ENCODE measurements at regions not wholly inside any gene's neighbourhood (a gene's known extent, or its start where the extent isn't known, plus 50 kb on each side); places are given as distances from the start of the nearest gene placed in this dataset.

- Mint-ChIP-seq H3K27ac (no peak overlapping the region), H3K9me3 (no peaks in the 10 kb centered on the region), H3K4me1 (peaks cover 5 to 61% (median 13%) of the 10 kb centered on the region in 7 donors), H3K27me3 (no peaks in the 10 kb centered on the region), H3K36me3 (peaks cover 0 to 2% (median 0%) of the 10 kb centered on the region in 5 donors), H3K4me3 (no peak overlapping the region)
- Histone ChIP-seq H3K4me3 (ENCODE audit: low read length) (no peak overlapping the region), H3K27ac (ENCODE audit: low read depth, low read length) (no peak overlapping the region), H3K27me3 (ENCODE audit: control insufficient read depth in 2 of 2, insufficient read depth in 2 of 2, low read length in 2 of 2) (no peaks in the 10 kb centered on the region), H3K9me3 (ENCODE audit: control insufficient read depth in 2 of 3, low read length in 3 of 3) (no peaks in the 10 kb centered on the region), H3K4me1 (ENCODE audit: control insufficient read depth in 2 of 2, insufficient read depth in 2 of 2, low read length in 2 of 2) (no peaks in the 10 kb centered on the region), H3K36me3 (ENCODE audit: control insufficient read depth in 2 of 3, insufficient read depth in 3 of 3, low read length in 3 of 3) (no peaks in the 10 kb centered on the region)
- intact Hi-C loops (cut with micrococcal nuclease): no loop called here
- ATAC-seq (no peak), DNase-seq (no peak)
- ChIA-PET POLR2A (no interaction called here), CTCF (no interaction called here)
These were observed 99.1 kb upstream of the ENPP6 start for GRCh38 chr4:184316821-184317220.

DNA sequence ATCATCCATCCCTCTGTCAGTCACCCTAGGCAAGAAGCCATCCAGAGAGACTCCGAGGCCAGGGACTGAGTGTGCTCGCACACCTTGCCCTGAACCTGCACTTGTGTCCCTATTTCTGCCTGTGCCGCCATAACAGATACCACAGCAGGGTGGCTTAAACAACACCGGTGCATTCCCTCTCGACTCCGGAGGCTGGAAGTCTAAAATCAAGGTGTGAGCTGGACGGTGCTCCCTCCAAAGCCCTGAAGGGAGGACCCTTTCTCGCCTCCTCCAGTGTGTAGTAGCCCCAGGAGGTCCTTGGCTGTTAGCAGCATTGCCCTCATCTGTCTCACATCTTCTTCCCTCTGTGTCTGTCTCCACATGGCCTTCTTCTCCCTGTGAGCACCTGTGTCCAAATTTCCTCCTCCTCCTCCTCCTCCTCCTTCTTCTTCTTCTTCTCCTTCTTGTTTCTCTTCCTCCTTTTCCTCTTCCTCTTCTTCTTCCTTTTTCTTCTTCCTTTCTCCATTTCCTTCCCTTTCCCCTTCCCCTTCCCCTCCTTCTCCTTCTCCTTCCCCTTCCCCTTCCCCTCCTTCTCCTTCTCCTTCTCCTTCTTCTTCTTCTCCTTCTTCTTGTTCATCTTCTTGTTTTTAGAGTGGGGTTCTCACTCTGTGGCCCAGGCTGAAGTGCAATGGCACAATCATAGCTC is 98.1 kb upstream of the ENPP6 start:
- ChIA-PET POLR2A (interaction anchor here (0.5 kb wide), 1 partner anchor 26 kb away, joined by 3 read pairs; no protein-coding TSS in a partner anchor), CTCF (no interaction called here)

GRCh38 chr4:184313702-184314659 is 96.3 kb upstream of the ENPP6 start:
- peaks cover 20 to 74% (median 28%) of the 10 kb centered on the region in 7 donors for H3K4me1 Mint-ChIP-seq
- Histone ChIP-seq H3K27me3 (ENCODE audit: control insufficient read depth in 2 of 2, insufficient read depth in 2 of 2, low read length in 2 of 2) (no peaks in the 10 kb centered on the region), H3K4me1 (ENCODE audit: control insufficient read depth in 2 of 2, insufficient read depth in 2 of 2, low read length in 2 of 2) (peaks cover 6 to 15% of the 10 kb centered on the region in 2 donors), H3K36me3 (ENCODE audit: control insufficient read depth in 2 of 3, insufficient read depth in 3 of 3, low read length in 3 of 3) (no peaks in the 10 kb centered on the region), H3K9me3 (ENCODE audit: control insufficient read depth in 2 of 3, low read length in 3 of 3) (no peaks in the 10 kb centered on the region), H3K27ac (ENCODE audit: low read depth, low read length) (no peak overlapping the region), H3K4me3 (ENCODE audit: low read length) (no peak overlapping the region)
- ATAC-seq: peak; percentile 72
- H3K9me3 Mint-ChIP-seq: peaks cover 0 to 2% (median 0%) of the 10 kb centered on the region in 11 donors
- H3K27me3 Mint-ChIP-seq: no peaks in the 10 kb centered on the region
- POLR2A ChIA-PET: no interaction called here
- DNase-seq: no peak
- H3K4me3 Mint-ChIP-seq: peak overlapping the region in 1 of 10 donors; percentile 42
- H3K36me3 Mint-ChIP-seq: peaks cover 0 to 2% (median 0%) of the 10 kb centered on the region in 5 donors
- CTCF ChIA-PET: interaction anchor here (0.6 kb wide), 1 partner anchor 248 kb away, joined by 3 read pairs; no protein-coding TSS in a partner anchor
- intact Hi-C loops (cut with micrococcal nuclease): loop anchor here in 1 of 2 donors (5.0 kb wide), 1 partner anchor 68 kb away; no protein-coding TSS in a partner anchor
- peak overlapping the region in 3 of 9 donors; percentile 34 to 64 (median 35) for H3K27ac Mint-ChIP-seq

More for the DNA sequence above, 98.1 kb upstream of the ENPP6 start:
- Mint-ChIP-seq H3K36me3 (peaks cover 0 to 2% (median 0%) of the 10 kb centered on the region in 5 donors), H3K4me1 (peaks cover 7 to 71% (median 22%) of the 10 kb centered on the region in 7 donors), H3K4me3 (no peak overlapping the region), H3K9me3 (peaks cover 0 to 2% (median 0%) of the 10 kb centered on the region in 11 donors), H3K27ac (peak overlapping the region in 1 of 9 donors; percentile 21), H3K27me3 (no peaks in the 10 kb centered on the region)
- intact Hi-C loops (cut with micrococcal nuclease): no loop called here
- no peaks in the 10 kb centered on the region for H3K36me3 ChIP-seq (ENCODE audit: control insufficient read depth in 2 of 3, insufficient read depth in 3 of 3, low read length in 3 of 3)
- H3K9me3 ChIP-seq (ENCODE audit: control insufficient read depth in 2 of 3, low read length in 3 of 3): no peaks in the 10 kb centered on the region
- no peak overlapping the region for H3K27ac ChIP-seq (ENCODE audit: low read depth, low read length)
- H3K4me1 ChIP-seq (ENCODE audit: control insufficient read depth in 2 of 2, insufficient read depth in 2 of 2, low read length in 2 of 2): no peaks in the 10 kb centered on the region
- H3K27me3 ChIP-seq (ENCODE audit: control insufficient read depth in 2 of 2, insufficient read depth in 2 of 2, low read length in 2 of 2): no peaks in the 10 kb centered on the region
- H3K4me3 ChIP-seq (ENCODE audit: low read length): no peak overlapping the region
- no peak for DNase-seq
- no peak for ATAC-seq

GRCh38 chr4:184313058-184313581 is 95.4 kb upstream of the ENPP6 start:
- CTCF ChIA-PET: no interaction called here

GRCh38 chr4:184312126-184312525 is 94.5 kb upstream of the ENPP6 start:
- H3K9me3 Mint-ChIP-seq: peaks cover 0 to 2% (median 0%) of the 10 kb centered on the region in 11 donors
- DNase-seq: no peak
- POLR2A ChIA-PET: no interaction called here
- H3K36me3 ChIP-seq (ENCODE audit: control insufficient read depth in 2 of 3, insufficient read depth in 3 of 3, low read length in 3 of 3): no peaks in the 10 kb centered on the region
- no peak overlapping the region for H3K27ac ChIP-seq (ENCODE audit: low read depth, low read length)
- peaks cover 22 to 69% (median 29%) of the 10 kb centered on the region in 7 donors for H3K4me1 Mint-ChIP-seq
- no peaks in the 10 kb centered on the region for H3K27me3 Mint-ChIP-seq
- intact Hi-C loops (cut with micrococcal nuclease): loop anchor here in 1 of 2 donors (5.0 kb wide), 1 partner anchor 70 kb away; no protein-coding TSS in a partner anchor
- H3K36me3 Mint-ChIP-seq: peaks cover 0 to 2% (median 0%) of the 10 kb centered on the region in 5 donors
- H3K9me3 ChIP-seq (ENCODE audit: control insufficient read depth in 2 of 3, low read length in 3 of 3): no peaks in the 10 kb centered on the region
- H3K4me3 ChIP-seq (ENCODE audit: low read length): no peak overlapping the region
- peaks cover 6 to 15% of the 10 kb centered on the region in 2 donors for H3K4me1 ChIP-seq (ENCODE audit: control insufficient read depth in 2 of 2, insufficient read depth in 2 of 2, low read length in 2 of 2)
- H3K27me3 ChIP-seq (ENCODE audit: control insufficient read depth in 2 of 2, insufficient read depth in 2 of 2, low read length in 2 of 2): no peaks in the 10 kb centered on the region
- no peak for ATAC-seq
- no peak overlapping the region for H3K4me3 Mint-ChIP-seq
- CTCF ChIA-PET: no interaction called here
- H3K27ac Mint-ChIP-seq: peak overlapping the region in 1 of 9 donors; percentile 62

More at GRCh38 chr4:184313058-184313581, 95.4 kb upstream of the ENPP6 start:
- DNase-seq: no peak
- no peak for ATAC-seq
- Mint-ChIP-seq H3K9me3 (peaks cover 0 to 2% (median 0%) of the 10 kb centered on the region in 11 donors), H3K4me1 (peaks cover 22 to 70% (median 29%) of the 10 kb centered on the region in 7 donors), H3K36me3 (peaks cover 0 to 2% (median 0%) of the 10 kb centered on the region in 5 donors), H3K27me3 (no peaks in the 10 kb centered on the region), H3K4me3 (peak overlapping the region in 1 of 10 donors; percentile 49), H3K27ac (peak overlapping the region in 1 of 9 donors; percentile 64)
- Histone ChIP-seq H3K4me3 (ENCODE audit: low read length) (no peak overlapping the region), H3K36me3 (ENCODE audit: control insufficient read depth in 2 of 3, insufficient read depth in 3 of 3, low read length in 3 of 3) (no peaks in the 10 kb centered on the region), H3K4me1 (ENCODE audit: control insufficient read depth in 2 of 2, insufficient read depth in 2 of 2, low read length in 2 of 2) (peaks cover 6 to 15% of the 10 kb centered on the region in 2 donors), H3K9me3 (ENCODE audit: control insufficient read depth in 2 of 3, low read length in 3 of 3) (no peaks in the 10 kb centered on the region), H3K27me3 (ENCODE audit: control insufficient read depth in 2 of 2, insufficient read depth in 2 of 2, low read length in 2 of 2) (no peaks in the 10 kb centered on the region), H3K27ac (ENCODE audit: low read depth, low read length) (no peak overlapping the region)
- intact Hi-C loops (cut with micrococcal nuclease): loop anchor here in 1 of 2 donors (5.0 kb wide), 1 partner anchor 69 kb away; no protein-coding TSS in a partner anchor
- POLR2A ChIA-PET: no interaction called here

Data from naive thymus-derived CD4-positive, alpha-beta T cell (primary cell).